Upper lobe of left lung (tissue), 6 donors: ENCODE measurements at regions not wholly inside any gene's neighbourhood (a gene's known extent, or its start where the extent isn't known, plus 50 kb on each side); places are given as distances from the start of the nearest gene placed in this dataset.

ENCODE experiments used
- ATAC-seq, 2 donors: fragments of 200-7000 bp; cut with Tn5 transposase; one replicate each; pipeline ENCODE4 v1.9.1; 2022; ENCODE audit warnings: mild to moderate bottlenecking in 2 of 2, moderate library complexity in 2 of 2; ENCODE audit not compliant: low FRiP score in 2 of 2
- DNase-seq, 2 donors: peaks; one replicate each; pipeline ENCODE4 v3.0.0-alpha.2; 2019 to 2020
- H3K27ac ChIP-seq, 4 donors: fragments of 200-600 bp; sonication (generic); one replicate each; pipeline ENCODE4 v1.5.1; 2016 to 2019
- H3K27me3 ChIP-seq, 4 donors: fragments of 200-600 bp; sonication (generic); one replicate each; pipeline ENCODE4 v1.5.1; 2017 to 2019
- H3K36me3 ChIP-seq, 4 donors: fragments of 200-600 bp; sonication (generic); one replicate each; pipeline ENCODE4 v1.5.1; 2016 to 2019
- H3K4me1 ChIP-seq, 4 donors: fragments of 200-600 bp; sonication (generic); one replicate each; pipeline ENCODE4 v1.5.1; 2018 to 2019
- H3K4me3 ChIP-seq, 4 donors: fragments of 200-600 bp; sonication (generic); one replicate each; pipeline ENCODE4 v1.5.1; 2017 to 2019; ENCODE audit warnings: mild to moderate bottlenecking in 2 of 4, moderate library complexity in 1 of 4
- H3K9me3 ChIP-seq, 4 donors: fragments of 200-600 bp; sonication (generic); one replicate each; pipeline ENCODE4 v1.5.1; 2018 to 2019
- CTCF ChIP-seq, 6 experiments: fragments of 450-650 bp in 4 of 6; fragments of 200-600 bp in 2 of 6; sonication (generic) in 2 of 6; IDR thresholded peaks; one replicate each; pipeline ENCODE4 v1.5.1; 2016 to 2019; ENCODE audit warnings: antibody characterized with exemption in 6 of 6
- EP300 ChIP-seq, 4 donors: sonication (generic); formaldehyde crosslinking; IDR thresholded peaks; one replicate each; pipeline ENCODE4 v1.5.1; 2017; ENCODE audit warnings: antibody characterized with exemption in 4 of 4, control low read depth in 2 of 4
- POLR2A ChIP-seq, 4 donors: fragments of 450-650 bp; IDR thresholded peaks; one replicate each; pipeline ENCODE4 v1.5.1; 2016 to 2017; ENCODE audit warnings: antibody characterized with exemption in 4 of 4, mild to moderate bottlenecking in 2 of 4
- POLR2AphosphoS5 ChIP-seq, 2 donors: sonication (generic); formaldehyde crosslinking; IDR thresholded peaks; one replicate each; pipeline ENCODE4 v1.5.1; 2017; ENCODE audit warnings: antibody characterized with exemption in 2 of 2
- WGBS, 2 donors: methylation state at CpG; one replicate each; pipeline ENCODE4 v1.1.5; 2017 to 2018; 5-methylcytosine and 5-hydroxymethylcytosine counted together
- donor health status: DM: no; HTN: no; CAD: no; lungs with moderate emphysema.
- donor health status: DM: no; HTN: yes; CAD: no; lungs with severe emphysema.

- DNase-seq (peak in 1 of 2 donors; percentile 10), ATAC-seq (no peak)
- no peaks in the 10 kb centered on the region for H3K27me3 ChIP-seq
- no peak overlapping the region for H3K27ac ChIP-seq
- WGBS, 2 donors: 74 to 75% methylated on average over 15 of the region's 15 CpGs
- no peak overlapping the region for H3K4me3 ChIP-seq
- no peaks in the 10 kb centered on the region for H3K36me3 ChIP-seq
- H3K9me3 ChIP-seq: no peaks in the 10 kb centered on the region
- H3K4me1 ChIP-seq: no peaks in the 10 kb centered on the region
- TF ChIP-seq POLR2AphosphoS5 (IDR thresholded peaks at IDR 0.05) (no peak), EP300 (IDR thresholded peaks at IDR 0.05) (no peak), CTCF (IDR thresholded peaks at IDR 0.05) (no peak), POLR2A (IDR thresholded peaks at IDR 0.05) (no peak)
These were observed 77.2 kb upstream of the HS6ST1 start for GRCh38 chr2:128395640-128396499.

GRCh38 chr2:128396500-128396891 is 77.8 kb upstream of the HS6ST1 start:
- H3K36me3 ChIP-seq: no peaks in the 10 kb centered on the region
- TF ChIP-seq CTCF (IDR thresholded peaks at IDR 0.05): no peak
- no peak for TF ChIP-seq POLR2AphosphoS5 (IDR thresholded peaks at IDR 0.05)
- no peak for TF ChIP-seq POLR2A (IDR thresholded peaks at IDR 0.05)
- no peak for TF ChIP-seq EP300 (IDR thresholded peaks at IDR 0.05)
- WGBS, 2 donors: 86 to 93% methylated on average over 7 of the region's 7 CpGs
- no peak for ATAC-seq
- H3K27me3 ChIP-seq: no peaks in the 10 kb centered on the region
- no peaks in the 10 kb centered on the region for H3K4me1 ChIP-seq
- no peaks in the 10 kb centered on the region for H3K9me3 ChIP-seq
- DNase-seq: peak in 1 of 2 donors; percentile 6
- H3K4me3 ChIP-seq: no peak overlapping the region
- no peak overlapping the region for H3K27ac ChIP-seq

DNA sequence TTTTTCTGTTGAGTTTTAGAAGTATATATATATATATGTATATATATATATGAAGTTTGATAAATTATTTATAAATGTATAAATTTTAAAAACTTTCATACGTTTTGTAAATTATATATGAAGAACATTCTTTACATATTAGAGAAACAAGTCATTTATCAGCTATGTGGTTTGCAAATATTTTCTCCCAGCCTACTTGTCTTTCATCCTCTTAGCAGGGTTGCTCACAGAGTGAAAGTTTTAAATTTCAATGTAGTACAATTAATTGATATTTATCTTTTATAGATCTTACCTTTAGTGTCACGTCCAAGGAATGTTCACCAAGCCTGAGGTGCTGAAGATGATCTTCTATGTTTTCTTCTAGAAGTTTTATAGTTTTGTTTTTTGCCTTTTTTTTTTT is 78.3 kb upstream of the HS6ST1 start:
- Histone ChIP-seq H3K27ac (no peak overlapping the region), H3K4me1 (no peaks in the 10 kb centered on the region), H3K9me3 (no peaks in the 10 kb centered on the region), H3K4me3 (no peak overlapping the region), H3K36me3 (no peaks in the 10 kb centered on the region), H3K27me3 (no peaks in the 10 kb centered on the region)
- DNase-seq (no peak), ATAC-seq (no peak)
- no peak for TF ChIP-seq CTCF (IDR thresholded peaks at IDR 0.05)
- TF ChIP-seq POLR2AphosphoS5 (IDR thresholded peaks at IDR 0.05): no peak
- TF ChIP-seq EP300 (IDR thresholded peaks at IDR 0.05): no peak
- WGBS, 2 donors: 73 to 82% methylated on average over 2 of the region's 2 CpGs

DNA sequence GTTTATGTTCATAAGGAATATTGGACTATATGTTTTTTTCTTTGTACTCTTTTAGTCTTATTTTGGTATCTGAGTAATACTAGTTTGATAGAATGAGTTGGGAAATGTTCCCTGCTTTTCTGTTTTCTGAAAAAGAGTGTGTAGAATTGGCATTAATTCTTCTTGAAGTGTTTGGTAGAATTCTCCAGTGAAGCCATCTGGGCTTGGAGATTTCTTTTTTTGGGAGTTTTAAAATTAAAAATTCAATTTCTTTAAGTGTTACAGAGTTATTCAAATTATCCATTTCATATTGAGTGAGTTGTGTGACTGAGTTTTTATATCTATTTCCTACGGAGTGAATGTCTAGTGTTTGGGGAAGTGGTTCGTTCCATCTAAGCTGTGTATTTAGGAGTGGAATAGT is 80.6 kb upstream of the HS6ST1 start:
- TF ChIP-seq CTCF (IDR thresholded peaks at IDR 0.05) (no peak), POLR2A (IDR thresholded peaks at IDR 0.05) (no peak), POLR2AphosphoS5 (IDR thresholded peaks at IDR 0.05) (no peak), EP300 (IDR thresholded peaks at IDR 0.05) (no peak)
- DNase-seq (no peak), ATAC-seq (no peak)
- no peak overlapping the region for H3K4me3 ChIP-seq
- H3K27me3 ChIP-seq: no peaks in the 10 kb centered on the region
- WGBS, 2 donors: 73% methylated on average over 2 of the region's 2 CpGs
- H3K4me1 ChIP-seq: no peaks in the 10 kb centered on the region
- no peak overlapping the region for H3K27ac ChIP-seq
- no peaks in the 10 kb centered on the region for H3K36me3 ChIP-seq
- H3K9me3 ChIP-seq: no peaks in the 10 kb centered on the region
